OCI-LY3 (cell line): ENCODE measurements at regions not wholly inside any gene's neighbourhood (a gene's known extent, or its start where the extent isn't known, plus 50 kb on each side); places are given as distances from the start of the nearest gene placed in this dataset.
"Not testable (repeated sequence)": the region's sequence is repeated elsewhere in the genome, so short reads cannot be mapped to it uniquely, and the experiment has no call there.

Source experiments
- CTCF ChIP-seq: fragments of 200-600, 300-600 bp; sonication (generic); IDR thresholded peaks from 2 replicates; pipeline ENCODE4 v1.5.1; 2014; ENCODE audit warnings: antibody characterized with exemption, low read length, low read depth
- EZH2phosphoT487 ChIP-seq: fragments of 200-600 bp; shearing (Covaris generic); IDR thresholded peaks from 2 replicates; pipeline ENCODE4 v1.6.1; 2018; ENCODE audit warnings: antibody characterized with exemption, mixed run types, low read depth

DNA sequence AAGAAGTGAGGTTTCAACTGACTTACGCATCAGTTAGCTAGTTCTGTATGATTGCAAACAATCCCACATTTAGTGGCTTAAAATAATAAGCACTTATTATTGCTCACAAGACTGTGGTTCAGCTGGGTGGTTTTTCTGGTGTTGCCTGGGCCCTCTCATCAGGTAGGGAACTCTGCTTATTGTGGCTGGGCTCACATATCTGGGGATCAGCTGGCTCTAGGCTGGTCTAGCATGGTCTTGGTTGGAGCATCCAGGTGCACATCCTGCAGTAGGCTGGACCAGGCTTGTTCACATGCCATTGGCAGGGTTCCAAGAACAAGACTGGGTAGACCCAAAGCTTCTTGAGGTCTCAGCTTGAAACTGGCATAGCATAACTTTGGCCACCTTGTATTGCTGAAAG is 317.4 kb upstream of the NOTCH2NLA start:
- not testable (repeated sequence) for TF ChIP-seq CTCF, EZH2phosphoT487
